ENCODE measurements at regions not wholly inside any gene's neighbourhood (a gene's known extent, or its start where the extent isn't known, plus 50 kb on each side); places are given as distances from the start of the nearest gene placed in this dataset.

- no peak overlapping the region for H3K4me3 Mint-ChIP-seq
- H3K9me3 Mint-ChIP-seq, result peaks cover 15% of the 10 kb centered on the region
These were observed 1911.8 kb downstream of the MRPL39 start for GRCh38 chr21:23695443-23695842.

GRCh38 chr21:23694390-23694789 is 1912.9 kb downstream of the MRPL39 start:
- H3K27me3 Mint-ChIP-seq (ENCODE audit: low read depth), result no peaks in the 10 kb centered on the region
- H3K36me3 Mint-ChIP-seq (ENCODE audit: low read depth), result no peaks in the 10 kb centered on the region
- no peak overlapping the region for H3K27ac Mint-ChIP-seq
- TF ChIP-seq CTCF (IDR thresholded peaks at IDR 0.05; ENCODE audit: unreplicated experiment in 3 of 3), result no peak
- H3K4me3 Mint-ChIP-seq, result no peak overlapping the region
- H3K4me1 Mint-ChIP-seq, result no peaks in the 10 kb centered on the region
- peaks cover 8% of the 10 kb centered on the region for H3K9me3 Mint-ChIP-seq

More at GRCh38 chr21:23695443-23695842, 1911.8 kb downstream of the MRPL39 start:
- Mint-ChIP-seq H3K36me3 (ENCODE audit: low read depth) (no peaks in the 10 kb centered on the region), H3K27me3 (ENCODE audit: low read depth) (no peaks in the 10 kb centered on the region), H3K27ac (no peak overlapping the region), H3K4me1 (no peaks in the 10 kb centered on the region)
- TF ChIP-seq CTCF (IDR thresholded peaks at IDR 0.05; ENCODE audit: unreplicated experiment in 3 of 3), result no peak

- Mint-ChIP-seq H3K27ac (no peak overlapping the region), H3K4me1 (no peaks in the 10 kb centered on the region), H3K9me3 (peaks cover 3% of the 10 kb centered on the region), H3K4me3 (no peak overlapping the region), H3K27me3 (ENCODE audit: low read depth) (no peaks in the 10 kb centered on the region), H3K36me3 (ENCODE audit: low read depth) (no peaks in the 10 kb centered on the region)
- TF ChIP-seq CTCF (IDR thresholded peaks at IDR 0.05; ENCODE audit: unreplicated experiment in 3 of 3), result no peak
These were observed 1917.0 kb downstream of the MRPL39 start for GRCh38 chr21:23690316-23690715.

- Mint-ChIP-seq H3K4me3 (no peak overlapping the region), H3K27ac (no peak overlapping the region), H3K36me3 (ENCODE audit: low read depth) (no peaks in the 10 kb centered on the region), H3K9me3 (peaks cover 3% of the 10 kb centered on the region), H3K27me3 (ENCODE audit: low read depth) (no peaks in the 10 kb centered on the region), H3K4me1 (no peaks in the 10 kb centered on the region)
- no peak for TF ChIP-seq CTCF (IDR thresholded peaks at IDR 0.05; ENCODE audit: unreplicated experiment in 3 of 3)
These were observed 1920.4 kb downstream of the MRPL39 start for GRCh38 chr21:23686737-23687523.

- Mint-ChIP-seq H3K36me3 (ENCODE audit: low read depth) (no peaks in the 10 kb centered on the region), H3K9me3 (no peaks in the 10 kb centered on the region), H3K27ac (no peak overlapping the region), H3K27me3 (ENCODE audit: low read depth) (no peaks in the 10 kb centered on the region), H3K4me3 (no peak overlapping the region), H3K4me1 (no peaks in the 10 kb centered on the region)
- TF ChIP-seq CTCF (IDR thresholded peaks at IDR 0.05; ENCODE audit: unreplicated experiment in 3 of 3), result no peak
These were observed 1922.8 kb downstream of the MRPL39 start for GRCh38 chr21:23684431-23684830.

GRCh38 chr21:23664193-23664694 is 1943.0 kb downstream of the MRPL39 start:
- no peaks in the 10 kb centered on the region for H3K4me1 Mint-ChIP-seq
- H3K9me3 Mint-ChIP-seq, result no peaks in the 10 kb centered on the region
- no peak for TF ChIP-seq CTCF (IDR thresholded peaks at IDR 0.05; ENCODE audit: unreplicated experiment in 3 of 3)
- H3K27ac Mint-ChIP-seq, result no peak overlapping the region
- no peak overlapping the region for H3K4me3 Mint-ChIP-seq
- H3K36me3 Mint-ChIP-seq (ENCODE audit: low read depth), result no peaks in the 10 kb centered on the region
- no peaks in the 10 kb centered on the region for H3K27me3 Mint-ChIP-seq (ENCODE audit: low read depth)

Measured in nephron (organoid).